NCI-H226 (cell line): ENCODE measurements at regions not wholly inside any gene's neighbourhood (a gene's known extent, or its start where the extent isn't known, plus 50 kb on each side); places are given as distances from the start of the nearest gene placed in this dataset.
"Not testable (repeated sequence)": the region's sequence is repeated elsewhere in the genome, so short reads cannot be mapped to it uniquely, and the experiment has no call there.

Experiments used
- DNase-seq: peaks from one replicate; pipeline ENCODE4 v3.0.0-alpha.2; 2015

GRCh38 chr3:176296066-176296597 lies 901.1 kb downstream of the TBL1XR1 start:
- DNase-seq: no peak

GRCh38 chr3:176293276-176293675 lies 904.0 kb downstream of the TBL1XR1 start:
- no peak for DNase-seq

- DNase-seq: no peak
Measured at GRCh38 chr3:176286476-176287085, 910.7 kb downstream of the TBL1XR1 start.

- no peak for DNase-seq
Measured at GRCh38 chr3:176275538-176275937, 921.7 kb downstream of the TBL1XR1 start.

GRCh38 chr3:176275113-176275512 lies 922.2 kb downstream of the TBL1XR1 start:
- DNase-seq: no peak

GRCh38 chr3:176274161-176274560 lies 923.1 kb downstream of the TBL1XR1 start:
- DNase-seq: no peak

GRCh38 chr3:176262071-176262470 lies 935.2 kb downstream of the TBL1XR1 start:
- peak; percentile 50 for DNase-seq

- DNase-seq: no peak
Measured at GRCh38 chr3:176247191-176247590, 950.1 kb downstream of the TBL1XR1 start.

- DNase-seq: no peak
Measured at GRCh38 chr3:176219970-176220369, 977.3 kb downstream of the TBL1XR1 start.

GRCh38 chr3:176214758-176215157 lies 982.5 kb downstream of the TBL1XR1 start:
- DNase-seq: no peak

GRCh38 chr3:176213314-176213713 lies 984.0 kb downstream of the TBL1XR1 start:
- not testable (repeated sequence) for DNase-seq

GRCh38 chr3:176208915-176209314 lies 988.4 kb downstream of the TBL1XR1 start:
- DNase-seq: no peak

GRCh38 chr3:176208283-176208682 lies 989.0 kb downstream of the TBL1XR1 start:
- no peak for DNase-seq

- DNase-seq: no peak
Measured at GRCh38 chr3:176206809-176207208, 990.5 kb downstream of the TBL1XR1 start.

GRCh38 chr3:176202652-176203051 lies 994.6 kb downstream of the TBL1XR1 start:
- DNase-seq: no peak

- no peak for DNase-seq
Measured at GRCh38 chr3:176193032-176193730, 1004.1 kb downstream of the TBL1XR1 start.

GRCh38 chr3:176190755-176191154 lies 1006.5 kb downstream of the TBL1XR1 start:
- DNase-seq: no peak

- DNase-seq: no peak
Measured at GRCh38 chr3:176183181-176183580, 1014.1 kb downstream of the TBL1XR1 start.

GRCh38 chr3:176174060-176174459 lies 1023.2 kb downstream of the TBL1XR1 start:
- DNase-seq: no peak

GRCh38 chr3:176172492-176172891 lies 1024.8 kb downstream of the TBL1XR1 start:
- DNase-seq: no peak

- no peak for DNase-seq
Measured at GRCh38 chr3:176167272-176167671, 1030.0 kb downstream of the TBL1XR1 start.

- no peak for DNase-seq
Measured at GRCh38 chr3:176160997-176161396, 1036.3 kb downstream of the TBL1XR1 start.

- DNase-seq: no peak
Measured at GRCh38 chr3:176159796-176160195, 1037.5 kb downstream of the TBL1XR1 start.

- no peak for DNase-seq
Measured at GRCh38 chr3:176155012-176155411, 1042.3 kb downstream of the TBL1XR1 start.

GRCh38 chr3:176149567-176149966 lies 1047.7 kb downstream of the TBL1XR1 start:
- no peak for DNase-seq
